Karpas-422 (cell line): ENCODE measurements at regions not wholly inside any gene's neighbourhood (a gene's known extent, or its start where the extent isn't known, plus 50 kb on each side); places are given as distances from the start of the nearest gene placed in this dataset.

Experiments
- DNase-seq: peaks from one replicate; pipeline ENCODE4 v3.0.0-alpha.2; 2015
- H2AFZ ChIP-seq: fragments of 200-600 bp; sonication (generic); 2 replicates; pipeline ENCODE4 v1.6.1; 2014; ENCODE audit warnings: antibody characterized with exemption, low read length, mixed read lengths
- H3K27ac ChIP-seq: fragments of 200-600 bp; sonication (generic); 2 replicates; pipeline ENCODE4 v1.5.1; 2014; ENCODE audit warnings: mild to moderate bottlenecking, low read length, moderate library complexity
- H3K27me3 ChIP-seq: fragments of 200-600 bp; sonication (generic); 2 replicates; pipeline ENCODE4 v1.6.1; 2014; ENCODE audit warnings: low read length, mixed read lengths
- H3K36me3 ChIP-seq: fragments of 200-600 bp; sonication (generic); 2 replicates; pipeline ENCODE4 v1.6.1; 2014; ENCODE audit warnings: low read length, mixed read lengths; ENCODE audit not compliant: insufficient read depth
- H3K4me1 ChIP-seq: fragments of 200-600 bp; sonication (generic); 2 replicates; pipeline ENCODE4 v1.6.1; 2014; ENCODE audit warnings: mild to moderate bottlenecking, low read length, mixed read lengths
- H3K4me2 ChIP-seq: fragments of 200-600 bp; sonication (generic); 2 replicates; pipeline ENCODE4 v1.6.1; 2014; ENCODE audit warnings: low read length, low read depth, mild to moderate bottlenecking; ENCODE audit not compliant: poor library complexity, severe bottlenecking
- H3K4me3 ChIP-seq: fragments of 200-600 bp; sonication (generic); 2 replicates; pipeline ENCODE4 v1.5.1; 2014; ENCODE audit warnings: mild to moderate bottlenecking, antibody characterized with exemption, low read length, mixed read lengths
- H3K79me2 ChIP-seq: fragments of 200-600 bp; sonication (generic); 2 replicates; pipeline ENCODE4 v1.6.1; 2014; ENCODE audit warnings: mild to moderate bottlenecking, low read length, mixed read lengths
- H3K9ac ChIP-seq: fragments of 200-600 bp; sonication (generic); 2 replicates; pipeline ENCODE4 v1.6.0; 2014; ENCODE audit warnings: low read length
- H3K9me2 ChIP-seq: fragments of 200-600 bp; sonication (generic), shearing (Covaris generic); replicated peaks from 2 replicates; pipeline ENCODE4 v1.6.0; 2014; ENCODE audit warnings: mild to moderate bottlenecking, low read length, moderate library complexity; ENCODE audit not compliant: insufficient read depth
- H3K9me3 ChIP-seq: fragments of 300-700, 200-600 bp; sonication (generic); 2 replicates; pipeline ENCODE4 v1.6.1; 2014; ENCODE audit warnings: low read length, mixed read lengths
- H4K20me1 ChIP-seq: fragments of 200-600 bp; sonication (generic); 2 replicates; pipeline ENCODE4 v1.6.1; 2014; ENCODE audit warnings: mild to moderate bottlenecking, antibody characterized with exemption, low read length, low read depth; ENCODE audit not compliant: insufficient read depth

GRCh38 chr13:34358811-34359513, 541.0 kb downstream of the RFC3 start:
- no peaks in the 10 kb centered on the region for H3K9me2 ChIP-seq
- DNase-seq, result no peak
- no peak overlapping the region for H3K4me3 ChIP-seq
- H3K9me3 ChIP-seq, result no peaks in the 10 kb centered on the region
- no peak overlapping the region for H2AFZ ChIP-seq
- H3K79me2 ChIP-seq, result no peaks in the 10 kb centered on the region
- peaks cover 14% of the 10 kb centered on the region for H3K4me1 ChIP-seq
- no peaks in the 10 kb centered on the region for H3K27me3 ChIP-seq
- H3K27ac ChIP-seq, result no peak overlapping the region
- no peaks in the 10 kb centered on the region for H4K20me1 ChIP-seq
- no peak overlapping the region for H3K4me2 ChIP-seq
- H3K9ac ChIP-seq, result no peak overlapping the region
- H3K36me3 ChIP-seq, result no peaks in the 10 kb centered on the region

- Histone ChIP-seq H3K4me2 (no peak overlapping the region), H3K4me1 (peaks cover 14% of the 10 kb centered on the region), H3K9ac (no peak overlapping the region), H3K79me2 (no peaks in the 10 kb centered on the region), H4K20me1 (no peaks in the 10 kb centered on the region), H3K9me2 (no peaks in the 10 kb centered on the region), H2AFZ (no peak overlapping the region), H3K27ac (no peak overlapping the region), H3K9me3 (no peaks in the 10 kb centered on the region), H3K27me3 (no peaks in the 10 kb centered on the region), H3K4me3 (no peak overlapping the region), H3K36me3 (no peaks in the 10 kb centered on the region)
- no peak for DNase-seq
These were observed 542.8 kb downstream of the RFC3 start for GRCh38 chr13:34360702-34361101.

- H3K4me2 ChIP-seq, result no peak overlapping the region
- H3K9ac ChIP-seq, result no peak overlapping the region
- no peaks in the 10 kb centered on the region for H3K9me3 ChIP-seq
- no peaks in the 10 kb centered on the region for H3K36me3 ChIP-seq
- H2AFZ ChIP-seq, result no peak overlapping the region
- no peaks in the 10 kb centered on the region for H3K27me3 ChIP-seq
- no peaks in the 10 kb centered on the region for H3K79me2 ChIP-seq
- peaks cover 14% of the 10 kb centered on the region for H3K4me1 ChIP-seq
- H3K9me2 ChIP-seq, result no peaks in the 10 kb centered on the region
- H3K27ac ChIP-seq, result no peak overlapping the region
- H3K4me3 ChIP-seq, result no peak overlapping the region
- no peak for DNase-seq
- H4K20me1 ChIP-seq, result no peaks in the 10 kb centered on the region
These were observed 543.6 kb downstream of the RFC3 start for GRCh38 chr13:34361560-34361959.

GRCh38 chr13:34363266-34363665, 545.3 kb downstream of the RFC3 start:
- H3K4me2 ChIP-seq, result no peak overlapping the region
- DNase-seq, result no peak
- H3K4me1 ChIP-seq, result no peaks in the 10 kb centered on the region
- no peaks in the 10 kb centered on the region for H3K79me2 ChIP-seq
- H3K27me3 ChIP-seq, result no peaks in the 10 kb centered on the region
- H3K9me2 ChIP-seq, result no peaks in the 10 kb centered on the region
- H3K4me3 ChIP-seq, result no peak overlapping the region
- no peaks in the 10 kb centered on the region for H3K9me3 ChIP-seq
- no peak overlapping the region for H3K27ac ChIP-seq
- H3K9ac ChIP-seq, result no peak overlapping the region
- no peak overlapping the region for H2AFZ ChIP-seq
- H3K36me3 ChIP-seq, result no peaks in the 10 kb centered on the region
- H4K20me1 ChIP-seq, result no peaks in the 10 kb centered on the region

DNA sequence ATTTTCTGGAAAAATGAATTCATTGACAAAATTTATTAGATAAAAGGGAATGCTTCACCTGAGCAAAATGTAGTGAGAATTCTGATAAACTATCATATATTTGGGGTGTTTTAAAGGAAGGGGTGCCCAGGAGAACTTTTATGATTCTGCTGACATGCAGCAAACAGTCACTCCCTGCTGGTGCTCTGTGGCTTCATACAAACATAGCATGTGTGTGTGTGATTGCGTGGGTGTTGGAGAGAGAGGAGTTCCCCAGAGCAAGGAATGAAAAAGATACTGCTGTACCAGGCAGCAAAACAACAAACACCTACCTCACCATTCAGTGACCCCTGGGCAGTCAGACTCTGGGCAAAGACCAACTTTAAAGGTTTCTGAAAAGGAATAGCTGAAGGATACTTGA, 546.7 kb downstream of the RFC3 start:
- Histone ChIP-seq H3K4me3 (no peak overlapping the region), H3K4me1 (no peaks in the 10 kb centered on the region), H3K27ac (no peak overlapping the region), H3K9me3 (no peaks in the 10 kb centered on the region), H2AFZ (no peak overlapping the region), H3K27me3 (no peaks in the 10 kb centered on the region), H3K79me2 (no peaks in the 10 kb centered on the region), H4K20me1 (no peaks in the 10 kb centered on the region), H3K9me2 (no peaks in the 10 kb centered on the region), H3K36me3 (no peaks in the 10 kb centered on the region), H3K4me2 (no peak overlapping the region), H3K9ac (no peak overlapping the region)
- no peak for DNase-seq

- H3K79me2 ChIP-seq, result no peaks in the 10 kb centered on the region
- H3K4me3 ChIP-seq, result no peak overlapping the region
- no peak for DNase-seq
- no peaks in the 10 kb centered on the region for H3K9me2 ChIP-seq
- no peaks in the 10 kb centered on the region for H4K20me1 ChIP-seq
- H3K9ac ChIP-seq, result no peak overlapping the region
- H3K4me2 ChIP-seq, result no peak overlapping the region
- H3K27ac ChIP-seq, result no peak overlapping the region
- H3K36me3 ChIP-seq, result no peaks in the 10 kb centered on the region
- no peak overlapping the region for H2AFZ ChIP-seq
- H3K27me3 ChIP-seq, result no peaks in the 10 kb centered on the region
- no peaks in the 10 kb centered on the region for H3K9me3 ChIP-seq
- no peaks in the 10 kb centered on the region for H3K4me1 ChIP-seq
These were observed 552.0 kb downstream of the RFC3 start for GRCh38 chr13:34369931-34370330.

DNA sequence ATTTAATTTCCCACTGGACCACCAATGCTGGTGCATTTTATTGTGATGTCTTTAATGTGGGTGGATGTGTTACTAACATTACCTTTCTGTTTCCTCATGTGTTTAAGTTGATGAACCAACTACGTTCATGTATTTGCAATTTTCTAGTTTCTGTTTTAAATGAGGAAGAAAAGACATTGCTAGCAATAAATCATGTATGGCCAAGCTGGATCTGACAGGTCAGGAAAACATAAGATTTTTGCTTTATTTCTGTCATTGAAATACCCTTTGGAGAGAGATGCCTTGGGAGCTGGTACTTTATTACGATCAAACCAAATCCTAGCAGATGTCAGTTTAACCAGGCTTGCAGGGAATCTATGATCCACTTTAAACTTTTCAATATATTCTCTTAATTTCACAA, 553.2 kb downstream of the RFC3 start:
- no peaks in the 10 kb centered on the region for H3K4me1 ChIP-seq
- H4K20me1 ChIP-seq, result no peaks in the 10 kb centered on the region
- DNase-seq, result no peak
- H3K36me3 ChIP-seq, result no peaks in the 10 kb centered on the region
- H3K9ac ChIP-seq, result no peak overlapping the region
- no peak overlapping the region for H3K4me3 ChIP-seq
- H3K4me2 ChIP-seq, result no peak overlapping the region
- H3K27ac ChIP-seq, result no peak overlapping the region
- no peak overlapping the region for H2AFZ ChIP-seq
- no peaks in the 10 kb centered on the region for H3K9me2 ChIP-seq
- H3K27me3 ChIP-seq, result no peaks in the 10 kb centered on the region
- no peaks in the 10 kb centered on the region for H3K79me2 ChIP-seq
- no peaks in the 10 kb centered on the region for H3K9me3 ChIP-seq

GRCh38 chr13:34371645-34372395, 553.9 kb downstream of the RFC3 start:
- H3K9me2 ChIP-seq, result no peaks in the 10 kb centered on the region
- H3K36me3 ChIP-seq, result no peaks in the 10 kb centered on the region
- no peaks in the 10 kb centered on the region for H3K9me3 ChIP-seq
- DNase-seq, result no peak
- H3K9ac ChIP-seq, result no peak overlapping the region
- H3K4me1 ChIP-seq, result no peaks in the 10 kb centered on the region
- H3K4me3 ChIP-seq, result no peak overlapping the region
- H3K79me2 ChIP-seq, result no peaks in the 10 kb centered on the region
- H3K4me2 ChIP-seq, result no peak overlapping the region
- H3K27me3 ChIP-seq, result no peaks in the 10 kb centered on the region
- no peak overlapping the region for H2AFZ ChIP-seq
- H3K27ac ChIP-seq, result no peak overlapping the region
- no peaks in the 10 kb centered on the region for H4K20me1 ChIP-seq
